PC-9 (cell line): ENCODE measurements at regions not wholly inside any gene's neighbourhood (a gene's known extent, or its start where the extent isn't known, plus 50 kb on each side); places are given as distances from the start of the nearest gene placed in this dataset.
"Not testable (repeated sequence)": the region's sequence is repeated elsewhere in the genome, so short reads cannot be mapped to it uniquely, and the experiment has no call there.

Experiments used
- CTCF ChIP-seq: fragments of 200-600 bp; sonication (generic); conservative IDR thresholded peaks from 2 replicates; pipeline ENCODE4 v1.6.1; 2017; ENCODE audit warnings: mixed run types, antibody characterized with exemption, mild to moderate bottlenecking, moderate library complexity
- EZH2 ChIP-seq: fragments of 200-600 bp; sonication (generic); IDR thresholded peaks from 2 replicates; pipeline ENCODE4 v1.8.0; 2017; ENCODE audit warnings: antibody characterized with exemption, low read depth

GRCh38 chr4:111076299-111076698, 453.4 kb upstream of the PITX2 start:
- not testable (repeated sequence) for TF ChIP-seq CTCF, EZH2
